GM23338 (cell line): ENCODE measurements at regions not wholly inside any gene's neighbourhood (a gene's known extent, or its start where the extent isn't known, plus 50 kb on each side); places are given as distances from the start of the nearest gene placed in this dataset.

Experiments used
- ATAC-seq: fragments of 200-7000 bp; cut with Tn5 transposase; 3 replicates; pipeline ENCODE4 v1.9.1; 2020
- DNase-seq: peaks from one replicate; pipeline ENCODE4 v3.0.0-alpha.2; 2015; ENCODE audit warnings: low spot score
- H2AFZ ChIP-seq: fragments of 200-600 bp; sonication (generic); 2 replicates; pipeline ENCODE4 v1.8.0; 2016; ENCODE audit warnings: antibody characterized with exemption, mild to moderate bottlenecking, moderate library complexity
- H3F3A ChIP-seq: fragments of 200-600 bp; sonication (generic); replicated peaks from 2 replicates; pipeline ENCODE4 v1.8.0; 2017; ENCODE audit warnings: antibody characterized with exemption, mixed run types, low read depth
- H3K27ac ChIP-seq: fragments of 200-600 bp; sonication (generic); 2 replicates; pipeline ENCODE4 v1.6.1; 2016; ENCODE audit warnings: low read depth
- H3K27me3 ChIP-seq: fragments of 200-600 bp; sonication (generic); 2 replicates; pipeline ENCODE4 v1.8.0; 2016; ENCODE audit warnings: mild to moderate bottlenecking, mixed run types, moderate library complexity; ENCODE audit not compliant: insufficient read depth
- H3K36me3 ChIP-seq: fragments of 200-600 bp; sonication (generic); 2 replicates; pipeline ENCODE4 v1.8.0; 2016; ENCODE audit warnings: mild to moderate bottlenecking; ENCODE audit not compliant: insufficient read depth
- H3K4me1 ChIP-seq: fragments of 200-600 bp; sonication (generic); 2 replicates; pipeline ENCODE4 v1.8.0; 2016; ENCODE audit warnings: mild to moderate bottlenecking, moderate library complexity; ENCODE audit not compliant: insufficient read depth
- H3K4me2 ChIP-seq: fragments of 200-600 bp; sonication (generic); 2 replicates; pipeline ENCODE4 v1.7.1; 2017; ENCODE audit warnings: mixed run types
- H3K4me3 ChIP-seq: fragments of 200-600 bp; sonication (generic); 2 replicates; pipeline ENCODE4 v1.6.1; 2016; ENCODE audit warnings: mixed run types
- H3K79me2 ChIP-seq: fragments of 200-600 bp; sonication (generic); replicated peaks from 2 replicates; pipeline ENCODE4 v1.8.0; 2017; ENCODE audit warnings: mild to moderate bottlenecking; ENCODE audit not compliant: insufficient read depth
- H3K9me2 ChIP-seq: fragments of 200-600 bp; sonication (generic); 2 replicates; pipeline ENCODE4 v1.8.0; 2017; ENCODE audit not compliant: insufficient read depth
- H4K20me1 ChIP-seq: fragments of 200-600 bp; sonication (generic); replicated peaks from 2 replicates; pipeline ENCODE4 v1.8.0; 2017; ENCODE audit warnings: mild to moderate bottlenecking; ENCODE audit not compliant: insufficient read depth
- H3K27ac Mint-ChIP-seq: 2 replicates; pipeline ENCODE4 v1.8.0; 2020; ENCODE audit warnings: inconsistent platforms, mild to moderate bottlenecking, moderate library complexity, mixed read lengths
- H3K27me3 Mint-ChIP-seq: 3 replicates; pipeline ENCODE4 v1.8.0; 2022; ENCODE audit warnings: low read depth, mild to moderate bottlenecking, moderate library complexity, mixed read lengths, inconsistent platforms; ENCODE audit not compliant: insufficient read depth, poor library complexity
- H3K36me3 Mint-ChIP-seq: 3 replicates; pipeline ENCODE4 v1.8.0; 2021; ENCODE audit warnings: low read depth, mild to moderate bottlenecking, inconsistent platforms, moderate library complexity, mixed read lengths
- H3K4me1 Mint-ChIP-seq: 3 replicates; pipeline ENCODE4 v1.8.0; 2020; ENCODE audit warnings: mild to moderate bottlenecking, inconsistent platforms, mixed read lengths
- H3K4me3 Mint-ChIP-seq: 3 replicates; pipeline ENCODE4 v1.8.0; 2021; ENCODE audit warnings: moderate library complexity, mild to moderate bottlenecking, inconsistent platforms, mixed read lengths
- H3K9me3 Mint-ChIP-seq: 3 replicates; pipeline ENCODE4 v1.8.0; 2020; ENCODE audit warnings: moderate library complexity, mild to moderate bottlenecking, inconsistent platforms, mixed read lengths
- CREB1 ChIP-seq: fragments of 250-450 bp; sonication (Bioruptor Pico); IDR thresholded peaks from 2 replicates; pipeline ENCODE4 v1.5.0; 2020; ENCODE audit warnings: low read depth, mild to moderate bottlenecking, moderate library complexity
- EZH2phosphoT487 ChIP-seq: fragments of 200-600 bp; sonication (generic); IDR thresholded peaks from one replicate; pipeline ENCODE4 v1.8.1; 2018; ENCODE audit warnings: antibody characterized with exemption; ENCODE audit not compliant: unreplicated experiment
- POLR2AphosphoS5 ChIP-seq: IDR thresholded peaks from 2 replicates; pipeline ENCODE4 v1.6.1; 2016; ENCODE audit warnings: antibody characterized with exemption, low read depth
- STAT1 ChIP-seq: IDR thresholded peaks from one replicate; pipeline ENCODE4 v1.6.1; 2016; ENCODE audit warnings: antibody characterized with exemption; ENCODE audit not compliant: unreplicated experiment
- TF ChIP-seq, protein P1 (sequence below): fragments of 250-450 bp; sonication (Bioruptor Pico); IDR thresholded peaks from 2 replicates; pipeline ENCODE4 v1.5.0; 2020; ENCODE audit warnings: mild to moderate bottlenecking, moderate library complexity

GRCh38 chr2:150085478-150085877 is 402.0 kb downstream of the RND3 start (continued):
- TF ChIP-seq STAT1 (no peak), POLR2AphosphoS5 (no peak), EZH2phosphoT487 (no peak), CREB1 (CRISPR knock-in tag) (no peak)
- TF ChIP-seq, protein P1, sequence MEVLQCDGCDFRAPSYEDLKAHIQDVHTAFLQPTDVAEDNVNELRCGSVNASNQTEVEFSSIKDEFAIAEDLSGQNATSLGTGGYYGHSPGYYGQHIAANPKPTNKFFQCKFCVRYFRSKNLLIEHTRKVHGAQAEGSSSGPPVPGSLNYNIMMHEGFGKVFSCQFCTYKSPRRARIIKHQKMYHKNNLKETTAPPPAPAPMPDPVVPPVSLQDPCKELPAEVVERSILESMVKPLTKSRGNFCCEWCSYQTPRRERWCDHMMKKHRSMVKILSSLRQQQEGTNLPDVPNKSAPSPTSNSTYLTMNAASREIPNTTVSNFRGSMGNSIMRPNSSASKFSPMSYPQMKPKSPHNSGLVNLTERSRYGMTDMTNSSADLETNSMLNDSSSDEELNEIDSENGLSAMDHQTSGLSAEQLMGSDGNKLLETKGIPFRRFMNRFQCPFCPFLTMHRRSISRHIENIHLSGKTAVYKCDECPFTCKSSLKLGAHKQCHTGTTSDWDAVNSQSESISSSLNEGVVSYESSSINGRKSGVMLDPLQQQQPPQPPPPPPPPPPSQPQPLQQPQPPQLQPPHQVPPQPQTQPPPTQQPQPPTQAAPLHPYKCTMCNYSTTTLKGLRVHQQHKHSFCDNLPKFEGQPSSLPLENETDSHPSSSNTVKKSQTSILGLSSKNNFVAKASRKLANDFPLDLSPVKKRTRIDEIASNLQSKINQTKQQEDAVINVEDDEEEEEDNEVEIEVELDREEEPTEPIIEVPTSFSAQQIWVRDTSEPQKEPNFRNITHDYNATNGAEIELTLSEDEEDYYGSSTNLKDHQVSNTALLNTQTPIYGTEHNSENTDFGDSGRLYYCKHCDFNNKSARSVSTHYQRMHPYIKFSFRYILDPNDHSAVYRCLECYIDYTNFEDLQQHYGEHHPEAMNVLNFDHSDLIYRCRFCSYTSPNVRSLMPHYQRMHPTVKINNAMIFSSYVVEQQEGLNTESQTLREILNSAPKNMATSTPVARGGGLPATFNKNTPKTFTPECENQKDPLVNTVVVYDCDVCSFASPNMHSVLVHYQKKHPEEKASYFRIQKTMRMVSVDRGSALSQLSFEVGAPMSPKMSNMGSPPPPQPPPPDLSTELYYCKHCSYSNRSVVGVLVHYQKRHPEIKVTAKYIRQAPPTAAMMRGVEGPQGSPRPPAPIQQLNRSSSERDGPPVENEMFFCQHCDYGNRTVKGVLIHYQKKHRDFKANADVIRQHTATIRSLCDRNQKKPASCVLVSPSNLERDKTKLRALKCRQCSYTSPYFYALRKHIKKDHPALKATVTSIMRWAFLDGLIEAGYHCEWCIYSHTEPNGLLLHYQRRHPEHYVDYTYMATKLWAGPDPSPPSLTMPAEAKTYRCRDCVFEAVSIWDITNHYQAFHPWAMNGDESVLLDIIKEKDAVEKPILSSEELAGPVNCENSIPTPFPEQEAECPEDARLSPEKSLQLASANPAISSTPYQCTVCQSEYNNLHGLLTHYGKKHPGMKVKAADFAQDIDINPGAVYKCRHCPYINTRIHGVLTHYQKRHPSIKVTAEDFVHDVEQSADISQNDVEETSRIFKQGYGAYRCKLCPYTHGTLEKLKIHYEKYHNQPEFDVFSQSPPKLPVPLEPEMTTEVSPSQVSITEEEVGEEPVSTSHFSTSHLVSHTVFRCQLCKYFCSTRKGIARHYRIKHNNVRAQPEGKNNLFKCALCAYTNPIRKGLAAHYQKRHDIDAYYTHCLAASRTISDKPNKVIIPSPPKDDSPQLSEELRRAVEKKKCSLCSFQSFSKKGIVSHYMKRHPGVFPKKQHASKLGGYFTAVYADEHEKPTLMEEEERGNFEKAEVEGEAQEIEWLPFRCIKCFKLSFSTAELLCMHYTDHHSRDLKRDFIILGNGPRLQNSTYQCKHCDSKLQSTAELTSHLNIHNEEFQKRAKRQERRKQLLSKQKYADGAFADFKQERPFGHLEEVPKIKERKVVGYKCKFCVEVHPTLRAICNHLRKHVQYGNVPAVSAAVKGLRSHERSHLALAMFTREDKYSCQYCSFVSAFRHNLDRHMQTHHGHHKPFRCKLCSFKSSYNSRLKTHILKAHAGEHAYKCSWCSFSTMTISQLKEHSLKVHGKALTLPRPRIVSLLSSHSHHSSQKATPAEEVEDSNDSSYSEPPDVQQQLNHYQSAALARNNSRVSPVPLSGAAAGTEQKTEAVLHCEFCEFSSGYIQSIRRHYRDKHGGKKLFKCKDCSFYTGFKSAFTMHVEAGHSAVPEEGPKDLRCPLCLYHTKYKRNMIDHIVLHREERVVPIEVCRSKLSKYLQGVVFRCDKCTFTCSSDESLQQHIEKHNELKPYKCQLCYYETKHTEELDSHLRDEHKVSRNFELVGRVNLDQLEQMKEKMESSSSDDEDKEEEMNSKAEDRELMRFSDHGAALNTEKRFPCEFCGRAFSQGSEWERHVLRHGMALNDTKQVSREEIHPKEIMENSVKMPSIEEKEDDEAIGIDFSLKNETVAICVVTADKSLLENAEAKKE = no peak

GRCh38 chr2:150081775-150082481 is 405.5 kb downstream of the RND3 start:
- no peak overlapping the region for H3K4me3 ChIP-seq
- no peaks in the 10 kb centered on the region for H3K79me2 ChIP-seq
- ATAC-seq = no peak
- Mint-ChIP-seq H3K27ac (no peak overlapping the region), H3K9me3 (peaks cover 6% of the 10 kb centered on the region; the same call in 2 of the 3 replicates), H3K36me3 (peaks cover 4% of the 10 kb centered on the region; the same call in 1 of the 3 replicates), H3K27me3 (peaks cover 2% of the 10 kb centered on the region), H3K4me3 (no peak overlapping the region), H3K4me1 (no peaks in the 10 kb centered on the region; the same call in 2 of the 3 replicates)
- no peak overlapping the region for H2AFZ ChIP-seq
- no peaks in the 10 kb centered on the region for H4K20me1 ChIP-seq
- H3F3A ChIP-seq = no peaks in the 10 kb centered on the region
- H3K9me2 ChIP-seq = no peaks in the 10 kb centered on the region; the same call in 1 of the 2 replicates
- no peaks in the 10 kb centered on the region for H3K27me3 ChIP-seq
- no peak overlapping the region for H3K27ac ChIP-seq
- H3K36me3 ChIP-seq = no peaks in the 10 kb centered on the region
- no peak overlapping the region for H3K4me2 ChIP-seq
- no peak for DNase-seq
- TF ChIP-seq STAT1 = no peak
- no peaks in the 10 kb centered on the region for H3K4me1 ChIP-seq
